NCI-H2029 treated with DMSO at 0.1 percent for 48 hours (cell line): ENCODE measurements at regions not wholly inside any gene's neighbourhood (a gene's known extent, or its start where the extent isn't known, plus 50 kb on each side); places are given as distances from the start of the nearest gene placed in this dataset.

Experiments
- DNase-seq: peaks from one replicate; lab custom pipeline; 2025; lab: John Stamatoyannopoulos, UW

DNA sequence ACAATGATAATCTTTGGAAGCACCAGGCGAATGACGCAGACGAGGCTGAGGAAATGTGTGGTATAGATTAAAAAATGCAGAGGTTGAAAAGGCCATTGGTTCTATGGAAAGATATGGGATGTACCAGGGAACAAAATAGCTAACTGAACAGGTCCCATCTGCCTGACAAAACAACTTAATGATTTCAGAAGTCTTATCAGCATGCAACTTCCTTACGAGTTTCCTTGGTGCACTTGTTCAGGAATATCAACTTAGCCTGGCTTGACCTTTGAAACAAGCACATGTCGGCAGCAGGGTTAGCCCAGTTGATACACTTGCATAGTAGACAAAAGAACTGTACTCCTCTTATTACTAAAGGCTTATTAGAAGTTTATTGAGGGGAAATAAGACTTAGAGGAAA lies 90.9 kb upstream of the CDH11 start:
- no peak for DNase-seq

DNA sequence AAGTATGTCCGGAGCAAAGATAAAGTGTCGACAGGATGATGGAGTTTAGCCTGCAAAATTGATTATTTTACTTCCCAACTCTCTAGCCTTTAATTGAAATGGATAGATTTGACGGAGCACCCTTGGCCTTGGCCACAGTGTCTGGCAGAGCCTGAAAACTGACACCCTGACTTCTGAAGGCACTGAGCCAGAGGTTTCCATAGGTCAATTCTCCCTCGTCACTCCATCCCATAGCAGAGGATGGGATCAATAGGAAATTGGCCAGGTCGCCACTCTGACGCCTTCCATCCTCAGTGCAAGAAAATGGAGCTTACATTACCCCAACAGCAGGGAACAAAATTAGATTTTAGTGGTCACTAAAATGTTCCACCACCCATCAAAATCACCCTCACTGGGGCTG lies 90.4 kb upstream of the CDH11 start:
- DNase-seq: no peak

DNA sequence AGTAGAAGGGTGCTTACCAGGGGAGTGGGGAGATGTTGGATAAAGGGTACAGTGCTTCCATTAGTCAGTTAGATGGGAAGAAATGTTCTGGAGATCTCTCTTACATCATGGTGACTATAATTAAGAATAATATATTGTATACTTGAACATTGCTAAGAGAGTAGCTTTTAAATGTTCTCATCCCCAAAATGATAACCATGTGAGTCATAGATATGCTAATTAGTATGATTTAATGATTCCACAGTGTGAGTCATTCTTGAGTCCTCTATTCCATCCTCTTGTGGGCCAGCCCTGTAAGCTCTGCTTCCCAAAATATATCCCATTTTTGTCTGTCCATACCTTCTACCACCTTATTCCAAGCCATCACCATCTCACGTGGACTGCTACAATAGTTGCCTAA lies 80.6 kb upstream of the CDH11 start:
- DNase-seq: no peak

DNA sequence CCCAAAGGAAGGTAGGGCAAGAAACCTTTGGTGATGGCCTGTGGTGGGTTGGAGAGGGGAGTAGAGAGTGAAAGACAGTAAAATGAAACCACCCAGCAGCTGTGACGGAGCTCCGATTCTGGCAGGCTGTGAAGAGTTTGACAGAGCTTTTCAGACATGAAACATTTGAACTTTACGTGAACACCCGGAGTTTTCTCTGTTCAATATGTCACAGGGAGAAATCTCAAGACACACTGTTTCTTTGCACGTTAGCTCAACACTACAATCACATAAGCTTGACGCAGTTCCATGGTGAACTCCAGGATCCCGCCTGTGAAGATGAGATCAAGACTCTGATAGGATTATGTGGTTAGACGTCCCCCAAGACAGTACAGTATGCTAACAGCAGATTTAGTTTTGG lies 79.6 kb upstream of the CDH11 start:
- no peak for DNase-seq

DNA sequence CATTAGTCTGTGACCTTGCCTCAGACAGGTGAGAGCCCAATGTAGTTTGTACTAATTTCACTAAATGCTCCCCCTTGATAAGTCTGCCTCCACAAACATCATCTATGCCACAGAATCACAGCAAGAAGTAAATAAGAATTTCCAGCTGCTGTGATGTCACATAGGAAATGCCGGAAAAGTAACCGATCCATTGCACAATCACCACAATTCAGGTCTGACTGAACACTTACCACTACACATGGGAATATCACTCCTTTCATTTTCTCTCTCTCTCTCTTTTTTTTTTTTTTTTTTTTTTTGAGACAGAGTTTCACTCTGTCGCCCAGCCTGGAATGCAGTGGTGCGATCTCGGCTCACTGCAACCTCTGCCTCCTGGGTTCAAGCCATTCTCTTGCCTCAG lies 79.0 kb upstream of the CDH11 start:
- no peak for DNase-seq

DNA sequence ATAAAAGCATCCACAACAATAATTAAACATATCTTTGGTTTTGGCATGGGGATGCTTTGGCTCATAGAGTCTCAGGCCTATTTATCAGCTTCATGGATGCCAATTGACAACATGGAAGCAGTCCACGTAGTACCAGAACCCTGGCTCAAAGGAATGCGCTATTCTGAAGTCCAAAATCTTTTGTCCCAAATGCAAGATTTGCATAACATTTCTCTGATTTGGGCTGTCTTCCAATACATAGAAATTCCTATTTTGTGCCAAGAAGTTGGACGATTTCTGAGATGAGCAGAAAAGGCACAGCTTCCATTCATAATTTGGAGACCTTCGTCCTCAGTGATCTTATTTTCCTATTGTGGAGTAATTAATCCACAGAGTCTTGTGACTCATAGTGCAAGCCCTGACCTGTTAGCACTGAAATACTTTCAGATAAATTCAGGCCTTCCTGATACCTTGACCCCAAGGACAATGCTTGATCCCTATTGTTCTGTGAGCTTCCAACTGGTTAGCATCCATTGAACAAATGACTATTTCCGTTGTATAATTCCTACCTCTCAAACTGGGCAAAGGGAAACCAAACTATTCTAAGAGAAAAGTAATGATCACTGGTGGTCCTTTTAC lies 78.4 kb upstream of the CDH11 start:
- no peak for DNase-seq

DNA sequence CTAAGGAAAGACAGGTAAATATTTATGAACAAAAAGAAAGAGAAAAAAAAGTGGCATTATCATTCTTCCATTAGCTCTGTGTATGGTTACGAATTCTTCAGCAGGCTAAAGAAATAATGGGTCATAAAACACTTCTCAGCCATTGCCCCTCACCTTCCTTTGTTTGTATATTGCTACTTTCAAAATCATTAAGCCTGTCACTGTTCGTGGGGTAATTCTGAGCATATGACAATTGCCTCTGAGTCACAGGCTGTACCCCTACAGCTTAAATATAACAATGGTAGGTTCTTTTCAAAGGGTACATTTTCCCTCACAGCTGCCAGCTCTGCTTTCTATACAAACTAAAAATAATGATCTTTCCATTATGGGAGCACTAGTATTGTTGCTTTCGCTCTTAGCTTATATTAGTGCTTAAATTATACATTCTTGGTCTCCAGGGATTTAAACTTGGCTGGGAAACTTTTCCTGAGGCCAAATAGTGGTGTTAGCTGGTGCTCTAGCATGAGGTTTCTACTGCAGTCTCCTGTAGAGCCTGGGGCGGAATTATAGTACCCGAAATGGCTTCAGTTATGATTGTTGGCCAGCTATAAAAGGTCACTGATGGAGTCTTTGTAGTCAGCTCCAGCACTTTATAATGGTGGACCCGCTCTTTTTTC lies 74.7 kb upstream of the CDH11 start:
- DNase-seq: no peak

- DNase-seq: no peak
Observed at GRCh38 chr16:65195998-65196397, 74.1 kb upstream of the CDH11 start.

GRCh38 chr16:65185241-65185778 lies 63.4 kb upstream of the CDH11 start:
- no peak for DNase-seq

- no peak for DNase-seq
Observed at GRCh38 chr16:65181071-65181561, 59.3 kb upstream of the CDH11 start.

GRCh38 chr16:65178151-65178550 lies 56.3 kb upstream of the CDH11 start:
- no peak for DNase-seq

GRCh38 chr16:65176603-65177002 lies 54.7 kb upstream of the CDH11 start:
- DNase-seq: no peak

DNA sequence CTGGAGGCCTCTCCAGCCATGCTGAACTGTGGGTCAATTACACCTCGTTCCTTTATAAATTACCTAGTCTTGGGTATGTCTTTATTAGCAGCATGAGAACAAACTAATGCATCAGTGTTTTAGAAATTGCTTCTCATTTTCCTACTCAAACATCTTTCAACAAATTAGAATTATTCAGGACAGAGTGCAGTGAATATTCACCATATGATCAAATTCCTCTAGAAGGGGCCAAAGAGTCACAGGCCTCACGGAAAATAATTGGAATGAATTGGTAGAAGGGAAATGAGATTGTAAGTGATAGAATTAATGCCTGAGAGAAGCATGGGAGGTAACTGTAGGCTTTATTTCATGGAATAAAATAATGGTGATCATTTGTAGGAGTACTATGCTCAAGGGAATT lies 50.5 kb upstream of the CDH11 start:
- no peak for DNase-seq
